ENCODE measurements at regions not wholly inside any gene's neighbourhood (a gene's known extent, or its start where the extent isn't known, plus 50 kb on each side); places are given as distances from the start of the nearest gene placed in this dataset.

DNA sequence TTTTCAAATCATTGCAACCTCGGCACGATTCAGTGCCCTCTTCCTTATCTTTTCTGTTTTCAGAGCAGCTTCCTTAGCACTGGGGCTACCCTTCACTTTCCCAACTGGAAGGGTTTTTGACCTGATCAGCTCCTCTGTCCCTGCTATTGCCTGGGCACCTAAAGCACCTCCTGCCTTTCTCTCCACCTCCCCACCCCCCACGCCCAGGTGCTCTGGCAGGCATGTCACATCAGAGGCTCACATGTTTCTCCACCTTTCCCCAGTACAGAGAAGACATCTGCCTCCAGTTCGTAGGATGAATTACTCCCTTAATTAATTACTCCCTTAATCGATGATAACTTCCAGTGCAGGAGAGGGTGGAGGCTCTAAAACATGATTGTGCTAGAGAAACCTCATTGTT is 88.7 kb upstream of the LCLAT1 start:
- Histone ChIP-seq H3K4me3 (ENCODE audit: low read depth, low read length) (no peak overlapping the region), H3K27me3 (ENCODE audit: control insufficient read depth, insufficient read depth, low read length) (no peaks in the 10 kb centered on the region), H3K4me1 (peaks cover 14% of the 10 kb centered on the region), H2AFZ (no peak overlapping the region), H3K79me2 (no peaks in the 10 kb centered on the region), H3K36me3 (ENCODE audit: control insufficient read depth, insufficient read depth, low read length) (no peaks in the 10 kb centered on the region), H3K4me2 (ENCODE audit: low read length) (no peak overlapping the region), H3K27ac (no peak overlapping the region), H3K9me3 (ENCODE audit: control insufficient read depth, low read length) (no peaks in the 10 kb centered on the region), H3K9ac (no peak overlapping the region)
- TF ChIP-seq, protein P1, sequence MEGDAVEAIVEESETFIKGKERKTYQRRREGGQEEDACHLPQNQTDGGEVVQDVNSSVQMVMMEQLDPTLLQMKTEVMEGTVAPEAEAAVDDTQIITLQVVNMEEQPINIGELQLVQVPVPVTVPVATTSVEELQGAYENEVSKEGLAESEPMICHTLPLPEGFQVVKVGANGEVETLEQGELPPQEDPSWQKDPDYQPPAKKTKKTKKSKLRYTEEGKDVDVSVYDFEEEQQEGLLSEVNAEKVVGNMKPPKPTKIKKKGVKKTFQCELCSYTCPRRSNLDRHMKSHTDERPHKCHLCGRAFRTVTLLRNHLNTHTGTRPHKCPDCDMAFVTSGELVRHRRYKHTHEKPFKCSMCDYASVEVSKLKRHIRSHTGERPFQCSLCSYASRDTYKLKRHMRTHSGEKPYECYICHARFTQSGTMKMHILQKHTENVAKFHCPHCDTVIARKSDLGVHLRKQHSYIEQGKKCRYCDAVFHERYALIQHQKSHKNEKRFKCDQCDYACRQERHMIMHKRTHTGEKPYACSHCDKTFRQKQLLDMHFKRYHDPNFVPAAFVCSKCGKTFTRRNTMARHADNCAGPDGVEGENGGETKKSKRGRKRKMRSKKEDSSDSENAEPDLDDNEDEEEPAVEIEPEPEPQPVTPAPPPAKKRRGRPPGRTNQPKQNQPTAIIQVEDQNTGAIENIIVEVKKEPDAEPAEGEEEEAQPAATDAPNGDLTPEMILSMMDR (IDR thresholded peaks at IDR 0.05), result no peak

DNA sequence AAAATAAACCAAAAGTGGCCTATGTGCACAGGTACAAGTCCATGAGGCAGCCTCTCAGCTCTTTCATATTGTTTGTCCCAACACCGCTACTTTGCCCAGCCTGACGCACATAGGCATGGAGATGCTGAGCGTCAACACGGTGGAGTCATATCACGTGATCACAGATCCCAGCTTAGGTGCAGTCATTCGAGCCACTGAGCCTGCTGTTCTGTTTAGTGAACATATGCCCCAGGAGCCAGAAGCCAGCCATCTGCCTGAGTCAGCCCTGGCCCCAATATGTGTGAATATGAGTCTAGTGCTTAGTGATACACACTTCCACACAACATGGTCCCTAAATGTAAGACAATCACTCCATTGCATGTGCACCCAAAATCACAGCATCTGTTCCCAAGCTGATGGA is 88.2 kb upstream of the LCLAT1 start:
- H3K36me3 ChIP-seq (ENCODE audit: control insufficient read depth, insufficient read depth, low read length), result no peaks in the 10 kb centered on the region
- no peaks in the 10 kb centered on the region for H3K79me2 ChIP-seq
- no peaks in the 10 kb centered on the region for H3K27me3 ChIP-seq (ENCODE audit: control insufficient read depth, insufficient read depth, low read length)
- peaks cover 14% of the 10 kb centered on the region for H3K4me1 ChIP-seq
- H3K4me2 ChIP-seq (ENCODE audit: low read length), result no peak overlapping the region
- no peak overlapping the region for H3K4me3 ChIP-seq (ENCODE audit: low read depth, low read length)
- no peaks in the 10 kb centered on the region for H3K9me3 ChIP-seq (ENCODE audit: control insufficient read depth, low read length)
- no peak overlapping the region for H3K27ac ChIP-seq
- TF ChIP-seq, protein P1 (IDR thresholded peaks at IDR 0.05), result no peak
- no peak overlapping the region for H2AFZ ChIP-seq
- no peak overlapping the region for H3K9ac ChIP-seq

DNA sequence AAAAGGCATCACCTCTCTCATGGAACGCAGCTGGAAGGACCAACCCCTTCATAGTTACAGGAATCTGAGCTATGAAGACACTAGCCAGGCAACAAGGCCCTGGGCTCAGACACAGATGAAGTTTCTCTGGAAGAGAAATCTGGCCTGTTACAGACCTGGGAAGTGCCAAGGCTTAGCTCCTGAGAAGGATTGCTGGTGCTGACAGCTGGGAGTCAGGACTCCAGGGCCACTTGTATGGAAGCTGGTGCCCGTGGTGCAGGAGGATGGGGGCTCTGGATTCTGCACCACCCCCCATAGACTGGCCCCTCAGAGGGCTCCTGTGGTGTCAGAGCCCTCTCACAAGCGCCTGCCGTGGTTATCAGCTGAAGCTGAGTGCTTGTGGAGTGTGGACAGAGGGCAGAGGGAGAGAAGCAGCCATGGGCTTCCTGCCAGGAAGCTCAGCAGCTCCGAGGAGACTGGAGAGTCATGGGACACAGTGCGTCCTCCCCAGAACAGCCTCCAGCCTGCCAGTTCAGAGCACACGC is 87.3 kb upstream of the LCLAT1 start:
- H2AFZ ChIP-seq, result peak overlapping the region; percentile 72
- no peak overlapping the region for H3K4me3 ChIP-seq (ENCODE audit: low read depth, low read length)
- no peak overlapping the region for H3K27ac ChIP-seq
- H3K79me2 ChIP-seq, result no peaks in the 10 kb centered on the region
- H3K4me1 ChIP-seq, result peaks cover 14% of the 10 kb centered on the region
- no peak overlapping the region for H3K4me2 ChIP-seq (ENCODE audit: low read length)
- TF ChIP-seq, protein P1 (IDR thresholded peaks at IDR 0.05), result no peak
- H3K36me3 ChIP-seq (ENCODE audit: control insufficient read depth, insufficient read depth, low read length), result no peaks in the 10 kb centered on the region
- no peaks in the 10 kb centered on the region for H3K27me3 ChIP-seq (ENCODE audit: control insufficient read depth, insufficient read depth, low read length)
- H3K9me3 ChIP-seq (ENCODE audit: control insufficient read depth, low read length), result no peaks in the 10 kb centered on the region
- no peak overlapping the region for H3K9ac ChIP-seq

- Histone ChIP-seq H2AFZ (peak overlapping the region; percentile 43), H3K27me3 (ENCODE audit: control insufficient read depth, insufficient read depth, low read length) (no peaks in the 10 kb centered on the region), H3K27ac (peak overlapping the region; percentile 48), H3K4me2 (ENCODE audit: low read length) (peak overlapping the region; percentile 37), H3K9me3 (ENCODE audit: control insufficient read depth, low read length) (no peaks in the 10 kb centered on the region), H3K9ac (no peak overlapping the region), H3K4me3 (ENCODE audit: low read depth, low read length) (no peak overlapping the region), H3K36me3 (ENCODE audit: control insufficient read depth, insufficient read depth, low read length) (no peaks in the 10 kb centered on the region), H3K79me2 (no peaks in the 10 kb centered on the region), H3K4me1 (peaks cover 14% of the 10 kb centered on the region)
- TF ChIP-seq, protein P1 (IDR thresholded peaks at IDR 0.05), result no peak
Measured at GRCh38 chr2:30361751-30362394, 85.2 kb upstream of the LCLAT1 start.
